SU-DHL-6 (cell line): ENCODE measurements at regions not wholly inside any gene's neighbourhood (a gene's known extent, or its start where the extent isn't known, plus 50 kb on each side); places are given as distances from the start of the nearest gene placed in this dataset.

Experiments used
- H2AFZ ChIP-seq: fragments of 200-600 bp; sonication (generic); 2 replicates; pipeline ENCODE4 v1.6.1; 2014; ENCODE audit warnings: low read depth, mild to moderate bottlenecking, moderate library complexity, mixed read lengths, antibody characterized with exemption, low read length; ENCODE audit not compliant: severe bottlenecking
- H3F3A ChIP-seq: fragments of 200-600 bp; shearing (Covaris generic); 2 replicates; pipeline ENCODE4 v1.6.0; 2016; ENCODE audit warnings: antibody characterized with exemption, mild to moderate bottlenecking; ENCODE audit not compliant: insufficient read depth
- H3K27ac ChIP-seq: fragments of 200-600 bp; sonication (generic); 2 replicates; pipeline ENCODE4 v1.5.1; 2016; ENCODE audit warnings: low read depth, mild to moderate bottlenecking, low read length, moderate library complexity, mixed read lengths
- H3K27me3 ChIP-seq: fragments of 200-600 bp; sonication (generic), shearing (Covaris generic); 2 replicates; pipeline ENCODE4 v1.6.0; 2014; ENCODE audit warnings: mild to moderate bottlenecking, low read length
- H3K36me3 ChIP-seq: fragments of 200-600 bp; sonication (generic); 2 replicates; pipeline ENCODE4 v1.6.1; 2014; ENCODE audit warnings: mild to moderate bottlenecking, low read length, mixed read lengths
- H3K4me2 ChIP-seq: fragments of 300-600, 200-600 bp; shearing (Covaris generic), sonication (generic); 2 replicates; pipeline ENCODE4 v1.6.0; 2014; ENCODE audit warnings: low read length, low read depth, mild to moderate bottlenecking; ENCODE audit not compliant: poor library complexity, severe bottlenecking
- H3K4me3 ChIP-seq: fragments of 200-600 bp; sonication (generic); 2 replicates; pipeline ENCODE4 v1.5.1; 2014; ENCODE audit warnings: antibody characterized with exemption, low read length, mild to moderate bottlenecking, mixed read lengths; ENCODE audit not compliant: insufficient read depth, poor library complexity, severe bottlenecking
- H3K79me2 ChIP-seq: fragments of 200-600 bp; sonication (generic); 2 replicates; pipeline ENCODE4 v1.6.1; 2014; ENCODE audit warnings: mild to moderate bottlenecking, low read length, moderate library complexity; ENCODE audit not compliant: insufficient read depth
- H3K9ac ChIP-seq: fragments of 200-600 bp; sonication (generic); 2 replicates; pipeline ENCODE4 v1.7.0; 2014; ENCODE audit warnings: mild to moderate bottlenecking, low read length
- H3K9me2 ChIP-seq: fragments of 200-600 bp; sonication (generic); replicated peaks from 2 replicates; pipeline ENCODE4 v1.6.1; 2014; ENCODE audit warnings: low read length; ENCODE audit not compliant: insufficient read depth
- H3K9me3 ChIP-seq: fragments of 200-600 bp; sonication (generic); 2 replicates; pipeline ENCODE4 v1.6.1; 2014; ENCODE audit warnings: low read length, mixed read lengths; ENCODE audit not compliant: insufficient read depth
- H4K20me1 ChIP-seq: fragments of 200-600 bp; sonication (generic); 2 replicates; pipeline ENCODE4 v1.6.1; 2014; ENCODE audit warnings: low read depth, mild to moderate bottlenecking, antibody characterized with exemption, low read length, moderate library complexity, mixed read lengths
- CTCF ChIP-seq: fragments of 200-600 bp; sonication (generic); IDR thresholded peaks from one replicate; pipeline ENCODE4 v1.5.1; 2017; ENCODE audit warnings: antibody characterized with exemption, mild to moderate bottlenecking, low read length, moderate library complexity; ENCODE audit not compliant: insufficient read depth, poor library complexity, severe bottlenecking
- EZH2phosphoT487 ChIP-seq: fragments of 200-600 bp; sonication (generic), shearing (Covaris generic); conservative IDR thresholded peaks from 2 replicates; pipeline ENCODE4 v1.6.1; 2018; ENCODE audit warnings: mild to moderate bottlenecking, antibody characterized with exemption, low read length, moderate library complexity, mixed read lengths

- no peaks in the 10 kb centered on the region for H3F3A ChIP-seq
- no peaks in the 10 kb centered on the region for H3K9me3 ChIP-seq
These were observed 325.2 kb upstream of the SLITRK1 start for GRCh38 chr13:84207509-84207908.

GRCh38 chr13:84200971-84201370 lies 318.7 kb upstream of the SLITRK1 start:
- 0 out of 2 replicates have a peak, but pooled peaks cover 3% of the 10 kb centered on the region for H3K9me2 ChIP-seq
- H3K79me2 ChIP-seq = no peaks in the 10 kb centered on the region
- no peaks in the 10 kb centered on the region for H3K9me3 ChIP-seq
- no peaks in the 10 kb centered on the region for H4K20me1 ChIP-seq
- H3K9ac ChIP-seq = no peak overlapping the region
- H3K27ac ChIP-seq = no peak overlapping the region
- H3K4me2 ChIP-seq = no peak overlapping the region
- H3K36me3 ChIP-seq = no peaks in the 10 kb centered on the region
- H3F3A ChIP-seq = no peaks in the 10 kb centered on the region
- no peak overlapping the region for H3K4me3 ChIP-seq
- TF ChIP-seq EZH2phosphoT487 = no peak
- no peak for TF ChIP-seq CTCF
- H2AFZ ChIP-seq = no peak overlapping the region
- H3K27me3 ChIP-seq = no peaks in the 10 kb centered on the region

More at GRCh38 chr13:84207509-84207908, 325.2 kb upstream of the SLITRK1 start:
- no peaks in the 10 kb centered on the region for H3K27me3 ChIP-seq
- H3K79me2 ChIP-seq = no peaks in the 10 kb centered on the region
- H4K20me1 ChIP-seq = no peaks in the 10 kb centered on the region
- H2AFZ ChIP-seq = no peak overlapping the region
- no peaks in the 10 kb centered on the region for H3K36me3 ChIP-seq
- no peak overlapping the region for H3K9ac ChIP-seq
- no peaks in the 10 kb centered on the region for H3K9me2 ChIP-seq
- TF ChIP-seq CTCF = no peak
- H3K4me2 ChIP-seq = no peak overlapping the region
- no peak overlapping the region for H3K27ac ChIP-seq
- H3K4me3 ChIP-seq = no peak overlapping the region

- H3K36me3 ChIP-seq = no peaks in the 10 kb centered on the region
- no peaks in the 10 kb centered on the region for H3F3A ChIP-seq
- TF ChIP-seq CTCF (no peak), EZH2phosphoT487 (no peak)
- H3K27me3 ChIP-seq = no peaks in the 10 kb centered on the region
- no peaks in the 10 kb centered on the region for H4K20me1 ChIP-seq
- H3K4me3 ChIP-seq = no peak overlapping the region
- H3K9me3 ChIP-seq = no peaks in the 10 kb centered on the region
- H3K9ac ChIP-seq = no peak overlapping the region
- no peak overlapping the region for H2AFZ ChIP-seq
- H3K27ac ChIP-seq = no peak overlapping the region
- H3K79me2 ChIP-seq = no peaks in the 10 kb centered on the region
- H3K9me2 ChIP-seq = no peaks in the 10 kb centered on the region
- no peak overlapping the region for H3K4me2 ChIP-seq
These were observed 309.9 kb upstream of the SLITRK1 start for GRCh38 chr13:84192125-84192524.
